Thoracic aorta (tissue), 2 donors: ENCODE measurements at regions not wholly inside any gene's neighbourhood (a gene's known extent, or its start where the extent isn't known, plus 50 kb on each side); places are given as distances from the start of the nearest gene placed in this dataset.

ENCODE experiments used
- ATAC-seq: fragments of 150-250 bp; one replicate; pipeline ENCODE4 v1.8.0; 2017; ENCODE audit warnings: low read depth; ENCODE audit not compliant: insufficient number of reproducible peaks, low FRiP score
- DNase-seq: peaks from one replicate; pipeline ENCODE4 v3.0.0-alpha.2; 2020; ENCODE audit warnings: low spot score
- H3K27ac ChIP-seq, 2 donors: fragments of 200-600 bp; sonication (generic); 1 replicate in 1 of 2; 2 replicates in 1 of 2; pipeline ENCODE4 v1.5.1; 2016; ENCODE audit warnings: mild to moderate bottlenecking in 2 of 2, moderate library complexity in 2 of 2
- H3K27me3 ChIP-seq: fragments of 200-600 bp; sonication (generic); replicated peaks from 2 replicates; pipeline ENCODE4 v1.6.0; 2016; ENCODE audit warnings: mild to moderate bottlenecking; ENCODE audit not compliant: insufficient read depth
- H3K36me3 ChIP-seq: fragments of 200-600 bp; sonication (generic); one replicate; pipeline ENCODE4 v1.5.1; 2016
- H3K4me1 ChIP-seq, 2 donors: fragments of 200-600 bp; sonication (generic); 1 replicate in 1 of 2; 2 replicates in 1 of 2; pipeline versions ENCODE4 v1.5.1 to v1.6.0; 2016; ENCODE audit warnings: low read depth in 2 of 2, mild to moderate bottlenecking in 1 of 2; ENCODE audit not compliant: control insufficient read depth in 1 of 2
- H3K4me3 ChIP-seq: fragments of 200-600 bp; sonication (generic); 2 replicates; pipeline ENCODE4 v1.5.1; 2016; ENCODE audit warnings: mild to moderate bottlenecking
- H3K9me3 ChIP-seq: fragments of 200-600 bp; sonication (generic); 2 replicates; pipeline ENCODE4 v1.5.1; 2016
- CTCF ChIP-seq: fragments of 200-600 bp; sonication (generic); IDR thresholded peaks from one replicate; pipeline ENCODE4 v1.5.1; 2019; ENCODE audit warnings: antibody characterized with exemption

- Histone ChIP-seq H3K9me3 (no peaks in the 10 kb centered on the region), H3K27ac (no peak overlapping the region), H3K4me1 (peaks cover 4 to 8% of the 10 kb centered on the region in 2 donors), H3K27me3 (no peaks in the 10 kb centered on the region), H3K4me3 (no peak overlapping the region), H3K36me3 (no peaks in the 10 kb centered on the region)
- no peak for TF ChIP-seq CTCF
- no peak for DNase-seq
- ATAC-seq: no peak
These were observed 472.9 kb downstream of the PRELID2 start for GRCh38 chr5:145362266-145362665.

DNA sequence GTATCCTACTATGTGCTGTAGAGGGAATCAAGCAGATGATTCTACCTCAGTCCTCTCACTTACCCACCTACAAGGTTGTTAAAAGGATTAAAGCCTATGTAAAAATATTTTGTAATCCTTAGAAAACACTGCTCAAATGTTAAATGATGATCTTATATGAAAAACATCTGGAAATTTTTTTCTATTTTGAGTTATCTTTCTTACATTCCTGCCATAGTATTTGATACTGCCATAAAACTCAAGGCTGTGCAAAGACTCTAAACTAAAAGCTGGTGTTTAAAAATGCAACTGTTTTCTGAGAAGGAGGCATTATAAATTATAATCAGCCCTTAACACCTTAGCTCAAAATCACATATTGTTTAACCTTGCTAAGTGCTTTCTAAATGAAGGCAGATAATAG lies 474.2 kb downstream of the PRELID2 start:
- TF ChIP-seq CTCF: no peak
- DNase-seq (no peak), ATAC-seq (no peak)
- Histone ChIP-seq H3K4me1 (peaks cover 4 to 8% of the 10 kb centered on the region in 2 donors), H3K36me3 (no peaks in the 10 kb centered on the region), H3K9me3 (no peaks in the 10 kb centered on the region), H3K4me3 (no peak overlapping the region), H3K27ac (no peak overlapping the region), H3K27me3 (no peaks in the 10 kb centered on the region)

DNA sequence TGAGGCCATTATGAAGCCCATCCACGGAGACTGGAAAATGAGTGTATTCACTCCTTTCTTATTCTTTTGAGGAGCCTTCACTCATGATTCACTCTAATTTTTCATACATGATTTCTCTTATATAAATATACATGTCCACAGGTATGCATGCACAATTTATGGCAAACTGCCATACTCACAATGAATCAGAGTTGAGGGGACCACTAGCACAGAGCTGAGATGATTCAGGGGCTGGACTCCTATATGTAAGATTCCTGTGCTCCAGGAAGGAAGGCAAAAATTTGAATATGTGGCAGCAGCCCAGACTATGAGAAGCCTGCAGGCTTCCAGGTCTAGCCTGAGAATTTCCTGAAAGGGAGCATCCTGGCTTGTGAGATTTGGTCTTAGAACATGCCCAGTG lies 484.6 kb downstream of the PRELID2 start:
- DNase-seq (no peak), ATAC-seq (no peak)
- Histone ChIP-seq H3K4me1 (peaks cover 0 to 21% of the 10 kb centered on the region in 2 donors), H3K9me3 (no peaks in the 10 kb centered on the region), H3K27ac (no peak overlapping the region), H3K36me3 (no peaks in the 10 kb centered on the region), H3K4me3 (no peak overlapping the region), H3K27me3 (no peaks in the 10 kb centered on the region)
- TF ChIP-seq CTCF: no peak

GRCh38 chr5:145347026-145347616 lies 488.0 kb downstream of the PRELID2 start:
- Histone ChIP-seq H3K27me3 (no peaks in the 10 kb centered on the region), H3K9me3 (no peaks in the 10 kb centered on the region), H3K36me3 (no peaks in the 10 kb centered on the region), H3K4me3 (no peak overlapping the region), H3K4me1 (peaks cover 0 to 24% of the 10 kb centered on the region in 2 donors), H3K27ac (no peak overlapping the region)
- ATAC-seq: no peak
- no peak for DNase-seq
- TF ChIP-seq CTCF: peak; percentile 18

- ATAC-seq (no peak), DNase-seq (no peak)
- Histone ChIP-seq H3K9me3 (no peaks in the 10 kb centered on the region), H3K27ac (no peak overlapping the region), H3K4me1 (peaks cover 0 to 24% of the 10 kb centered on the region in 2 donors), H3K27me3 (no peaks in the 10 kb centered on the region), H3K36me3 (no peaks in the 10 kb centered on the region), H3K4me3 (no peak overlapping the region)
- no peak for TF ChIP-seq CTCF
These were observed 489.4 kb downstream of the PRELID2 start for GRCh38 chr5:145345511-145346287.
